DMS153 treated with DMSO at 0.1 percent for 48 hours (cell line): ENCODE measurements at regions not wholly inside any gene's neighbourhood (a gene's known extent, or its start where the extent isn't known, plus 50 kb on each side); places are given as distances from the start of the nearest gene placed in this dataset.
"Not testable (repeated sequence)": the region's sequence is repeated elsewhere in the genome, so short reads cannot be mapped to it uniquely, and the experiment has no call there.

ENCODE experiments used
- DNase-seq: peaks from one replicate; lab custom pipeline; 2025; ENCODE audit not compliant: unreplicated experiment; lab: John Stamatoyannopoulos, UW

DNA sequence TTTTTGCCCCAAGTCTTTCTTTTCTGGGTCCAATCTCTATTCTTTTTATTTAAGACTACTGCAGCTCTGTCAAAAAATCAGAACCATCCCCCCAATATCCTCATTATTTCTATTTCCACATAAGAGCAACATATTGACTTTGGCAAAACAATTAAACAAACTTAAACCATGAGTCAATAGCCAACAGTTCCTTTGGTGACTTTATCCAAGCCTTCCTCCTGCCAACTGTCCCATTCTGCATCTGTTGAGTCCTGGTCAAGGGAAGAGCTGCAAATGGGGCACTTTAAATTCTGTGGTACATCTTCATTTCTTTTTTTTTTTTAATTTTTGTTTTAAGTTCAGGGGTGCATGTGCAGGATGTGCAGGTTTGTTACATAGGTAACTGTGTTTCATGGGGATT lies 1875.0 kb upstream of the PCDH7 start:
- no peak for DNase-seq

DNA sequence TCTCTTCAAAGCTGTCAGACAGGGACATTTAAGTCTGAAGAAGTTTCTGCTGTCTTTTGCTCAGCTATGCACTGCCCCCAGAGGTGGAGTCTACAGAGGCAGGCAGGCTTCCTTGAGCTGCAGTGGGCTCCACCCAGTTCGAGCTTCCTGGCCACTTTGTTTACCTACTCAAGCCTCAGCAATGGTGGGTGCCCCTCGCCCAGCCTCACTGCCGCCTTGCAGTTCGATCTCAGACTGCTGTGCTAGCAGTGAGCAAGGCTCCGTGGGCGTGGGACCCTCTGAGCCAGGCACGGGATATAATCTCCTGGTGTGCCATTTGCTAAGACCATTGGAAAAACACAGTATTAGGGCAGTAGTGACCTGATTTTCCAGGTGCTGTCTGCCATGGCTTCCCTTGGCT lies 1863.1 kb upstream of the PCDH7 start:
- not testable (repeated sequence) for DNase-seq

DNA sequence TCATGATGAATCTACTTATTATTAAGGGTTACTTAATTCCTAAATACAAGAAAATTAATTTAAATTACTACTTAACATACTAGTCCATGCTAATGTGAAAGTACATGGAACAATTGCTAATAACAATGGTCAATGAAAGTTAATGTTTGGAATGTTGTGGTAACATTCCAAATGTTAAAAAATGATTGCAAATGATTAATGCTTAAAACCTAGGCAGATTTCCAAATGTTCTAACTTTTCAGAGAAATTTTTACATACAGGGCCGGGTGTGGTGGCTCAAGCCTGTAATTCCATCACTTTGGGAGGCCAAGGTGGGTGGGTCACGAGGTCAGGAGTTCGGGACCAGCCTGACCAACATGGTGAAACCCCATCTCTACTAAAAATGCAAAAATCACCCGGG lies 1851.3 kb upstream of the PCDH7 start:
- DNase-seq: no peak

DNA sequence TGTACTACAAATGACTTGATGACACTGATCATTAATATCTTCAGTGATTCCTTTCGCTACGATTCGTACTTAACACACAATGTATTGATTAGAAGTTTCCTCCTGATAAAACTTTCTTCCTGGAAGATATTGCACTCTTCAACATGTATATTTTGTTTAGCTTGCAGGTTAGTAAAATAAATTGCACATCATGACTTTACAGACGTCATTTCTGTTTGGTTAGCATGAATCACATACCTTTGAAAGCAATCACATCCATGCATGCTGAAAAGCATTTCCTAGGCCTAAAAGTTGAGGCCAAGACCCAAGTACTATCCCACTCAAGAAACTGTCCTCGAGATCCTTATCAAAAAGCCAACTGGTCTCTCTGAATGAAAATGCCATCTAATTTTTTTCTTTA lies 1841.0 kb upstream of the PCDH7 start:
- no peak for DNase-seq

DNA sequence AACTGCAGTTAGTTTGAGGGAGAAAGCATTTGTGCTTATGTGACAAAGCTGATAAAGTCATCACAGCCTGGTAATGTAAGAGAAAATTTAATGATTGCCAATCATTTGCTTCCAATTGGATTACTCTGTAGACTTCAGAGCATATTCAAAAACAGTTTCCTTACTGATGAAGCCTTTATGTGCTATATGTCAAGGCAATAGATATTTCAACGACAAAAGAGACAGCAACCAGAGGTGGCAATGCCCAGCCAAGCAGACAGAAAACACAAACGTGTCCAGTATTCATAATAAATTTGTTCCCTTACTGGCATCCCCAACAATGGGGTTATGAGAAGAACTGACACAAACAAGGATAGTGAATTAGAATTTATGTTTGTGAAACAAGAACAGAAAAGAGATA lies 1840.3 kb upstream of the PCDH7 start:
- DNase-seq: no peak

DNA sequence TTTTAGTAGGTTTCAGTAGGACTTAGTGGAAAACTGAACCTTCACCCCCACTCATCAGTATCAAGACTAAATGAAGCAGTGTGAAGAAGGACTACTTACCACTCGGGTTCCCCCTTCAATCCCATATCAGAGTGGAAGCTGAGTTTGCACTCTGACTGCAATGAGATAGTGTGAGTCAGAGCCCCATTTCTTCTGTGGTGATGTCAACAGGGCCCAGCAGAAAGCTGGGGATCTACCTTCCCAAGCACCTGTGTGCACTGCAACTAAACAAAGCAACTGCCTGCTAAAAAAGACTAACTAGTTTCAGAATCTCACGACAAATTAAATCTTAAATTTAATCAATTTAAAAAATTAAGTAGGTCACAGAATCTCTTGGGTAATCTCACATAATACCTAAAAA lies 1837.0 kb upstream of the PCDH7 start:
- no peak for DNase-seq

DNA sequence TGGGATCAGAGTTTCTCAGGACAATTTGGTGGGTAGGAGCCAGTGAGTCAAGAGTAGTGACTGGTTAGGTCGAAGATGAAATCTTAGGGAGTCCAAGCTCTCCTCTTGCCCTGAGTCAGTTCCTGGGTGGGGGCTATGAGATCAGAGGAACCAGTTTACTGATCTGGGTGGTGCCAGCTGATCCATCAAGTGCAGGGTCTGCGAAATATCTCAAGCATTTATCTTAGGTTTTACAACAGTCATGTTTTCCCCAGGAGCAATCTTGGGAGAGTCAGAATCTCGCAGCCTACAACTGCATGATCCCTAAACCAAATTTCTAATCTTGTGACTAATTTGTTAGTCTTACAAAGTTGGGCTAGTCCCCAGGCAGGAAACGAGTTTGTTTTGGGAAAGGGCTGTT lies 1833.2 kb upstream of the PCDH7 start:
- no peak for DNase-seq

DNA sequence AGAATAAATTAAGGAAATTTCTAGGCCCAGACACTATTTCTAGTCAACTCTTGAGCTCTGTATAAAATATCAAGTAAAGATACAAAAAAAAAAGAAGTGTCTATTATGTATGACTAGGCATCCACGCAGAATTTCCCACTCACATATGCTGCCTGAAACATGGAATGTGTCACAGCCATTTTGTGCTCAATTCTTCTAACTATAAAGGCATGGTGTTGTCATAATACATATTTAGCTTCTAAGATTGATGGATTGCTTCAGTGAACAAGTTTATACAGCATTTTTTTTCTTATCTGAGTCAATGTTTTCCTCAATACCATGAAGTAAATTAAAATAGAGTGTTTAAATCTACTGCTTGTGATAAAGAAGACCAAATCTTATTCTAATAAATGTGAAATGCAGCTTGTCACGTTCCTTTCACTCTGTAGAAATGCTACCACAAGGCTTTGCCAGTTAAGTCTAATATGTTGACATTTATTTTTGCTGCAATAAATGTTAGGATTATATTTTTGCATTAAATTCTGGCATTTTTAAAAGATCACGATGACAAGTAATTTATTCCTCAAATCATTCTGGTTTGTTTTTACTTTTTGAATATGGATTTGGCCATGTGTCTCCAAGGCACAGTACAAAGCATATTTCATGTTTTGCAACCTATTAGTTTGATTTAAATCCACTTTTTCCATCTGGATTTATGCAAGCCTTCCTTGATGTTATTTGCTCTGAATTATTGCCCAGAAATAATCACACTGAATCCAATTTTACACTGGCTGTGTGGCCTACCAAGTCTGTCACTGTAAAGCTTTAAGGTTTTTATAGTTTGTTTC lies 1829.0 kb upstream of the PCDH7 start:
- DNase-seq: no peak

DNA sequence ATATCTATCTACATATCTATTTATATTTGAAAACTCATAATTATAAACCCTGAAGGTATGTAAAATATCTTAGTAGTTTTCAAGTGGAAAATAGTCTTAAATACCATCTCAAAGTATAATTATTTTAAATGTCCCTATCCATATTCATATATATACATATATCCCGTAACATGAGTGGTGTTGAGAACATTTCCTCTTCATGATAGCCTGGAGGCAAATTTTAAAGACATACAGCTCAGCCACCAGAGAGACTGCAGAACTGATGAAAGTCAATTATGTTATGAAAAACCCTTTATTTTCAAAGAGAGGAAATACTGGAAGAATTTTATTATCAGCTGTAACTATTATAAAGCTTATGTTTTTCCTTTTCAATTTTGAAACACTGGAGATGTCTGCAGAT lies 1806.7 kb upstream of the PCDH7 start:
- no peak for DNase-seq

DNA sequence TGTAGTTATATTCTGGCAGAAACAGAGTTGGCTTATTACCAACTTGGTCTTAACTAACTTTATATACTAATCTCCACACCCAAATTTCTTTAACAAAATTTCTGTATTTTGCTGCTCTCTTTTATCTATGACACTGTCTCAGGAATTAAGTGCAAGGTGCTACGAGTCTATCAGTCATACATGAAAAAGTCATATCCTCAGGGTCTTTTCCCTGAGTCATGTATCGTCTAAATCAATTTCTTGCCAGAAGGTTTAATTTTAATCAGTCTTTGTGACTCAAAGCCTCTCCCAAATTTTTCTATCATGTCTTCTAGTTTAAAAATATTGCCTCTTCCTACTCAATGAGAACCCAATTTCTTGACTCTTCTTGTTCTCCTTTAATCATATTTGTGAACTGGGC lies 1803.6 kb upstream of the PCDH7 start:
- no peak for DNase-seq

DNA sequence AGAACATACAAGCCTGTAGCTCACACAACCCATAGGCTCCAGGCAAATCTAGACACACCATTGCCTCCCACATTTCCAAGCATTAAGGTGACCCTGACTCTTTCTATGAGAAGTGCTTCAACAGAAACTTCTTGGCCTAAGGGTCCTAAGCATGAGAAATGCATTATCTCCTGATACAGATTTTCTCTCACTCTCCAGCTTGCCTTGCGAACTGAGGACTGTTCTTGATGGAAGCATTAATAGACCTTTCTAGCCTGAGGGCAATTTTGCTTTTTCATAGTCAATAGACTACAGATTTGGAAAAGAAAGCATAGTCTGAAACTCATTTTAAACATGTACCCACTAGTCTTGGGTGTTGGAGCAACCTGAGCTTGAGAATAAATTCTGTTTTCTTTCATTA lies 1801.3 kb upstream of the PCDH7 start:
- DNase-seq: no peak

DNA sequence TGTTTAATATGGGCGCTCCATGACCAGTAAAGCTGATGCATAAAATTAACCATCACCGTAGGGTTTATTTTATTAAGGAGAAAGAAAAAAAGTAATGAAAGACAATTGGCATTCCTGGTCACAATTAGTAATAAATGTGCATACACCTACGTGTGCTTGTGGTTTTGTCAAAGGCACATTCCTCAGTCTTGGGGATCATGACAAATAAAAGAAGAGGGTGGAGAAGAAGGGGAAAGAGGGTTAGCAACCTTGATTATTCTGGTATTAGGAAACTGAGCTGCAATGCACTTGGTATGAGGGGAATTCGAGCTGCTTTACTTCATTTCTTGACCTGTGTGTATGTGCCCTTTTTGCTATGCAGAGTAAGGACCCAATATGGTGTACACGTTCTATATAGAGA lies 1798.3 kb upstream of the PCDH7 start:
- no peak for DNase-seq

DNA sequence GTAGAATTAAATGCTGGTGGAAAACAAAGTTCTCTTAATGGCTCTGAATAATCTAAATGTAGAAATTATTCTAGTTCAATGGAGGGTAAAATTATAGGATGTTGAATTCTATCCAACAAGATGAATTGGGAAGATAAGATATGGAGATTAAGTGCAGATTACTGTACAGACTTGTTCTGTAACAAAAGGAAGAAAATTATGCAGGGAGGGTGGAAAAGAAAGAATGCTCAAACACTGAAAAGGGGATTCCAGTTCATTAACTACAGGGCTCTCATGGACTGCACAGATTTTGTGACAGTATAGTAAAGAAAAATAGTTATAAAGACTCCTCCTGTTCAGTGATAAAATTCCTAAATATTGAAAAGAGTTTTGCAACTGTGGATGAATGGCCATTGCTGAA lies 1794.0 kb upstream of the PCDH7 start:
- no peak for DNase-seq

DNA sequence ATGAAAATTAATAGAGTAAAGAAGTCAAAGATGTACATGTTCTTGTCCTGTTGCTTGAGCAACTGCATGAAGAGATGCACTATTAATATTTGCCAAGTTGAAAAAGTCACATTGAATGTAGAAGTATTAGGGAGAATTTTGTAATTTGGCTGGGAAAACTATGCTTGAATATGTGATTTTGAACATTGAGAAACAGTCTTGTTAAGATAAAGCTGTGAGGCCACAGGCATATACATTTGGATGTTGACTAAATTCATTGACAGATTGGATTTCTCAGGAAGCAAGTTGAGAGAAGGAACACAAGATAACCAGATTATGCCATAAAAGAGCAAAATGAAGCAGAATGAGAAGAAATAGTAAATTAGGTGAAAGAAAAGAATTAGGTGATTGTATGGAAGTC lies 1777.5 kb upstream of the PCDH7 start:
- DNase-seq: no peak

DNA sequence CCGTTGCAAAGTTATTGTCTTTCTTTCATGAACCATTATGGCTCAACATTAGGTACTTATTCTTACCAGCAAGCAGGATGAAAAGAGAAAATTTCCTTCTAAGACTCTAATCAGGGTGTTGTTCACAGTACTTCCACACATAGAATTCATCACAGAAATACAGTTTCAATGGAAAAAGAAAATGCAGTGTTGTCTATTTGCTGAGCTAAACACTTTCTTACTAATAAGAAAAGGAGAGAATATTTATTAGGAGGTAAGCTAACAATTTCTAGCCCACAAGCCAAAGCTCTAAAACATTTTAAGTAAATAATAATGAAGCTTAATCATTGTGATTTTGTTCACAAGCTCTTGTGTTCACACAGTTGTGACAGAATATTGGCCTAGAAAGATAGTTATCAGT lies 1772.8 kb upstream of the PCDH7 start:
- DNase-seq: no peak

DNA sequence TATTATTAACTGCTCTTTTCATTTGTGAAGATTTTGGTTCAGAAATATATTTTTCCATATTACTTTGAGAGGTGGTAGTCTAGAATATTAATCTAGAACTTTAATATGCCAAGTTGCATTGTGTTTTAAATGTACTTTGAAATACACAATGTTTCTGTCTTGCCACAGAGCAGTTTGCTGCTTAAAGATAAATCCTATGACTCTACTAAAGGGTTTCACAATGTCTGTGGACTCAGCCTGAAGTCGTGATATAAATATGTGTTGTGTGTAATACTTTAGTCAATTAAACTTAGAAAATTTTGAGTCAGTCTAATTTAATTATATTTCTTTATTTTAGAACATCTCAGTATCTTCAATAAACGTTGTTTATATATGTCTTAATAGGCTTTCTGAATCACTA lies 1771.7 kb upstream of the PCDH7 start:
- no peak for DNase-seq

DNA sequence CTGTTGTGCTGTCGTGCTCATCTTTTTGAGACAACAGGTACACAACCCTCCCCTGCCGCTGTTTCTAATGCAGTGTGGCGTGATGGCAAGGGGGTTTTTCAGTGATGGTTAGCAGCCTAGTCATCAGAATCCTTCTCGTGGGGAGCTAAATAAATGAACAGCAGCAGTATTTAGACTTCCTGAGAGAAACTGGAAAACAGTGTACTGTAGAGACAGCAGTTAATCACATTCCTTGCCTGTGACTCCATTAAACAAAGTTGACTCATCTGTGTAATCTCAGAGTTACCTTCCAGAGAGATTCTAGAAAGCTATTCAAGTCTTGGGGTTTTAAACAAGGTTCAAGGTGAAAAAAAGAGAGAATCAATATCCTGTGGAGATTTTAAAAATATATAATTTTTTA lies 1753.2 kb upstream of the PCDH7 start:
- no peak for DNase-seq

DNA sequence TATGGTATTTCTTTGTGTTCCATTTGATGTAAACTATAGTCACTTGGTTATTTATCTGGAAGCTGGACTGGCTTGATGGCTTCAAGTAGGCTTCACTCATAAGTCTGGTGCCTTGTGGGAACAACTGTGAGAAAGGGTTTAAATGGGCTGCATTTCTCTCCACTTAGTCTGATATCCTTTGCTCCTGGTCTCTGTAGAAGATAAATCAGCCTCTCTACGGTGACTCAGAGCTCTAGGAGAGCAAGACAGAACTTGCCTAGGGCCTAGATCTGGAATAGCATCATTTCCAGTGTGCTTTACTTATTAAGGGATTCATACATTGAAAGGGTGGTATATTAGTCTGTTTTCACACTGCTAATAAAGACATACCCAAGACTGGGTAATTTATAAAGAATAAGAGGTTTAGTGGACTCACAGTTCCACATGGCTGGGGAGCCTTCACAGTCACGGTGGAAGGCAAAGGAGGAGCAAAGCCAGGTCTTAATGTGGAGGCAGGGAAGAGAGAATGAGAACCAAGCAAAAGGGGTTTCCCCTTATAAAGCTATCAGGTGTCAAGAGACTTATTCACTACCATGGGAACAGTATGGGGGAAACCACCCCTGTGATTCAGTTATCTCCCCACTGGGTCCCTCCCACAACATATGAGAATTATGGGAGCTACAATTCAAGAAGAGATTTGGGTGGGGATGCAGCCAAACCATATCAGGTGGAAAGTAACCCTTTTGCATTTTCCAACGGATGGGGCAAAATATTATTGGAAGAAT lies 1746.4 kb upstream of the PCDH7 start:
- DNase-seq: no peak

DNA sequence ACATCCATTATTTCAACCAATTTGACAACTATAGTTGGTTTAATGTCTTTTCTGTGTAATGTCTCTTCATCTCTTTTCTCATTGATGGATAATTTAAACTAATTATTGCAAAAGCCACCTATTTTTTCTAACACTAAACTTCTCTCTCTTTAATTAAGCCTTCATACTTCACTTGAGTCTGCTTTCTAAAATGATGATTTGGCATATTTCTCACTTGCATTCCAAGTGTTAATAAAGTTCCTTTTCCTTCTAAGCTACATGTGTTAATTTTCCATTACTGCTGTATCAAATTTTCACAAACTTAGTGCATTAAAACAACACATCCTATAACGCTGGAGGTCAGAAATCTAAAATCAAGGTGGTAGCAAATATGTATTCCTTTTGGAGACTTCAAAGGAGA lies 1743.8 kb upstream of the PCDH7 start:
- no peak for DNase-seq

DNA sequence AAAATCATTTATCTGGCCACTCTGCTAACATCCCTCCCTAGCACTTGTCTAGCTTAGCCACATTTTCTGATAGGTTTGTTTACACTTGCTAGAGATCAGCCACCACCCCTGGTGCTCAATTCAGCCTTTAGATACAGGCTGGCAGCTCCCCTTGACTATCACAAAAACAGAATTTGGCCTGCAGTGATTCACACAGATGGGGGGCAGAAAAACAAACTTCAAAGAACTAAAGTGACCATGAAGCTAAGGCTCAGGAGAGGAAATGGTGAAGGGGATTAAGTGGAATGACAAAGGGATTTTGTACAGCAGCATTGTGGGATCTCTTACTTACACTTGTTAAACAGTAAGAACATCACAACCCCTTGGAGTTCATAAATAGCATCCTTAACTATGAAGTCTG lies 1718.0 kb upstream of the PCDH7 start:
- no peak for DNase-seq

DNA sequence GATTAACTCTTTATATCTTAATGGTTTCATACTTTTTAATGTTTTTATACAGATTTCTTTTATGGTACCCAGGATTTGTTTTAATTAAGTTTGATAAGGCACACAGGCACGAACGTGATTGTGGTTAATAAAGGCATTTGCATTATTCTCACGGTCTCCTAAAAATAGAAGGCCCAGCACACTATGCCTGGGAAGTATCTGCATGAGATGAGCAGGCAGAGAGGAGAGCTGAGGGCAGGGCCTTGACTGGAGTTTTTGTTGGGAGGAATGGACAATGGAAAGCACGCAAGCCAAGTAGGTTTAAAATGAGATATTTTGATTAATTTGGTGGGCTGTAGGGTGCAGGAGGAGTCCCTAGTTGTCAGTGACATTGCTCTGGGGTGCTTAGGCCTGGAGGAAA lies 1714.3 kb upstream of the PCDH7 start:
- DNase-seq: no peak

DNA sequence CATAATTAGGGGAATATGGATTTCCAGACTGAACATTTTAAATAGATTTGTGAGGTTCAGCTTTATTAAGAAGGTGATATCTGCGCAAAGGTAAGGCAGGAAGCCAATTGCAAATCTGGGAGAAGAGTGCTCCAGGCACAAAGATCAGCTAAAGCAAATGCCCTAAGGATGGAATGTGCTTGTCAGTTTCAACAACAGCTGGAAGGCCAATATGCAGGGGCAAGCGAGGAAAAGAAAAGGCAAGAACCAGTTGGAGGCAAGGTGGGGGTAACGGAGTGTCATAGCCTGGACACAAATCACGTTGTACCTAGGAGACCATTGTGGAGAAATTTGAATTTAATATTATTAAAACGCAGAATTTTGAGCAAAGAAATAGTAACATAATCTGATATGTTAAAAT lies 1710.3 kb upstream of the PCDH7 start:
- DNase-seq: no peak

DNA sequence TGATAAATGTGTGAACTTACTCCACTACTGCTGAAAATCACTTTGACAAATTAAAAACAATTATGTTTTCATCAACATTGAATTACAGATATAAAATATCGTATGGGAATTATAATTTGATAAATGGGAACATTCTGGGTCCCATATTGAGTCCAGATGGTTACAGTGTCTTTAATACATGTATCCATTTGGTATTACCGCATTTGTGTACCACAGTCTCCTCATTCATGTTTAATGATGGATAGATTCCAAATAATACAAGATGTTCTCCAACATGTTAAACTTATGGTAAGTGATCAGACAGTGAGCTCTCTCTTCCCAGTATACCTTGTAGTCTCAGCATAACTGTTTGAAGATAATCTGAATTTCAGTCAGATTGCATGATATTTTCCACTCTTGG lies 1706.8 kb upstream of the PCDH7 start:
- no peak for DNase-seq
